Nephron progenitor cell (in vitro differentiated cells): ENCODE measurements at regions not wholly inside any gene's neighbourhood (a gene's known extent, or its start where the extent isn't known, plus 50 kb on each side); places are given as distances from the start of the nearest gene placed in this dataset.

ENCODE experiments used
- DNase-seq: peaks from one replicate; pipeline ENCODE4 v3.0.0; 2021
- H3K27ac Mint-ChIP-seq: 2 replicates; pipeline ENCODE4 v1.8.0; 2021; ENCODE audit warnings: mild to moderate bottlenecking, moderate library complexity, mixed read lengths
- H3K27me3 Mint-ChIP-seq: 2 replicates; pipeline ENCODE4 v1.8.0; 2021; ENCODE audit warnings: mild to moderate bottlenecking, low read depth, mixed read lengths; ENCODE audit not compliant: poor library complexity
- H3K36me3 Mint-ChIP-seq: 2 replicates; pipeline ENCODE4 v1.8.0; 2021; ENCODE audit warnings: low read depth, mixed read lengths
- H3K4me1 Mint-ChIP-seq: 2 replicates; pipeline ENCODE4 v1.8.0; 2021; ENCODE audit warnings: mixed read lengths
- H3K4me3 Mint-ChIP-seq: 2 replicates; pipeline ENCODE4 v1.8.0; 2021; ENCODE audit warnings: mild to moderate bottlenecking, moderate library complexity, mixed read lengths
- H3K9me3 Mint-ChIP-seq: 2 replicates; pipeline ENCODE4 v1.8.0; 2021; ENCODE audit warnings: mild to moderate bottlenecking, moderate library complexity, mixed read lengths
- CTCF ChIP-seq: fragments of 200-600 bp; sonication (generic); IDR thresholded peaks from 2 replicates; pipeline ENCODE4 v1.5.0; 2021; ENCODE audit warnings: antibody characterized with exemption

- Mint-ChIP-seq H3K4me1 (no peaks in the 10 kb centered on the region), H3K36me3 (no peaks in the 10 kb centered on the region), H3K4me3 (no peak overlapping the region), H3K27ac (no peak overlapping the region), H3K9me3 (peaks cover 3% of the 10 kb centered on the region), H3K27me3 (no peaks in the 10 kb centered on the region)
- TF ChIP-seq CTCF, result no peak
- no peak for DNase-seq
Measured at GRCh38 chr6:92147246-92147645, 1272.1 kb downstream of the EPHA7 start.

DNA sequence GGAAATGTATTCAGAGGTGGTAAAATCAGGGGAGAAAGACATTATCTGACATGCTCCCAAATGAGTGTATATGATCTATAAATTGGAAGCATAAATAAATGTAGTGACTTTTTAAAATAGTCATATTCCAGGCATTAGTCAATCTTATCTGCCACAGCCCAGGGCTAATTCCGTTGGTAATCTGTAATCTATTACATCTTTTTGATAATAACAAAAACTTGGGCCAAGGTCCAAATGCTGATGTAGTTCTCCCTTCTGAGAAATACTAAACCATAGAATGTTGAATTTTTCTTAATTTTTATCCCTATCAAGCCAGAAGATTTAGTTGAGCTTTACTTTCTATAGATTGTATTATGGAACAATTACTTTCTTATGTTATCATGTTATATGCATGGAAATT, 1279.8 kb downstream of the EPHA7 start:
- no peak overlapping the region for H3K4me3 Mint-ChIP-seq
- DNase-seq, result no peak
- H3K9me3 Mint-ChIP-seq, result no peaks in the 10 kb centered on the region
- no peaks in the 10 kb centered on the region for H3K27me3 Mint-ChIP-seq
- no peaks in the 10 kb centered on the region for H3K4me1 Mint-ChIP-seq
- TF ChIP-seq CTCF, result no peak
- H3K27ac Mint-ChIP-seq, result no peak overlapping the region
- no peaks in the 10 kb centered on the region for H3K36me3 Mint-ChIP-seq

DNA sequence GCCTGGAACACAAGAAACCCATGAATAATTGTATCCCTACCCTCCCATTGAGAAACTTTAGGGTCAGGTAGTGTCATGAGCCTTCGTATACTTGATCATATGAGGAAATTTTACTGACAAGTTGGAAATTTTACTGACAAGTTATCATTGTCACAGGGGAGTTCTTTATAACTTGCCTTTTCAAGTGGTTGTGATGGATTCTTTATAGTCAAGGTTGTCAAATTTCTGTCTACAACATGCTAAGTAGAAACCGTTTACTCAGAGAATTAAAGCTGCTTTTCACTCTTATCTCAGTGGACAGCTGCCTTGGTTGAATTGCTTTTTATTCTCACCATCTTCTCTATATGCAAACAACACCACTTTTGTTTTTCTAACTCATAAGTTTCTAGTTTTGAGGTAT, 1286.4 kb downstream of the EPHA7 start:
- H3K36me3 Mint-ChIP-seq, result no peaks in the 10 kb centered on the region
- no peaks in the 10 kb centered on the region for H3K4me1 Mint-ChIP-seq
- H3K4me3 Mint-ChIP-seq, result no peak overlapping the region
- TF ChIP-seq CTCF, result no peak
- no peaks in the 10 kb centered on the region for H3K9me3 Mint-ChIP-seq
- no peak overlapping the region for H3K27ac Mint-ChIP-seq
- H3K27me3 Mint-ChIP-seq, result peaks cover 3% of the 10 kb centered on the region
- DNase-seq, result no peak

DNA sequence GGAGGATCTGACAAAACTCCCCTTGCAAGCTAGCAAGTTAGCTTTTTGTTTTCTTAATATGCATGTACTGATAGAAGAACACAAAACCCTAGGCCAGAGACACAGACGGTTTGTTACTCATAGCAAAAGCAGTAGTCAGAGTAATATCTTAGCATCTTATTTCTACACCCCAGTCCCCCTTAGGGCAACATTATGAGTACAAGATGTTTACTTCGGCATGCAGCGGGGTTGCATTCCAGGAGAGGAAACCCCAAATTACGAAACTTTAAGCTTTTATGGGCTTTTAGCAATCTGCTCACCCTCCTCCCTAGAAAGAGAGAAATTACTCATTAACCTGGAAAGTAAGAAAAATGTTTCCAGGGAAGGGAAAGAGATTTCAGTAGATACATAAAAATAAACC, 1286.9 kb downstream of the EPHA7 start:
- no peak overlapping the region for H3K4me3 Mint-ChIP-seq
- no peaks in the 10 kb centered on the region for H3K4me1 Mint-ChIP-seq
- H3K9me3 Mint-ChIP-seq, result no peaks in the 10 kb centered on the region
- TF ChIP-seq CTCF, result no peak
- H3K36me3 Mint-ChIP-seq, result no peaks in the 10 kb centered on the region
- no peak overlapping the region for H3K27ac Mint-ChIP-seq
- H3K27me3 Mint-ChIP-seq, result peaks cover 3% of the 10 kb centered on the region
- no peak for DNase-seq

DNA sequence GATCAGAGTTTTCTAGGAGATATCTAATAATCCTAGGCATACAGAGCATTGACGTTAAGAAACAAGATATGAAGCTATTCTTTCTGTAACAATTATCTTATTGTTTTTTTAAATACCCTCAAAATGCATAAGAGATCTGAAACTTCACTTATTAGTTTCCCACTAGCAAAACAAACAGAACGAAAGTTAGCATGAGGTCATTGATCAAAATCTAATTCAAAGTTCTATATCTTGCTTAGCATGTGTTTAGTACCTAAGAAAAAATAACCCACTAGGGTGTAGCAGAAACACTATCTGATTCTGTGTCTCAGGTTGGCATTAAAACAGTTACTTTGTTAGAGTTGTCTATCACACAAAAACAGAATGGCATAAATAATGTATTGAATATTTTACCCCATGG, 1288.4 kb downstream of the EPHA7 start:
- no peak for TF ChIP-seq CTCF
- H3K27me3 Mint-ChIP-seq, result peaks cover 3% of the 10 kb centered on the region
- H3K9me3 Mint-ChIP-seq, result no peaks in the 10 kb centered on the region
- no peak overlapping the region for H3K4me3 Mint-ChIP-seq
- no peak overlapping the region for H3K27ac Mint-ChIP-seq
- H3K4me1 Mint-ChIP-seq, result peaks cover 9% of the 10 kb centered on the region
- no peaks in the 10 kb centered on the region for H3K36me3 Mint-ChIP-seq
- no peak for DNase-seq

GRCh38 chr6:92126983-92127382, 1292.4 kb downstream of the EPHA7 start:
- Mint-ChIP-seq H3K9me3 (no peaks in the 10 kb centered on the region), H3K27ac (no peak overlapping the region)

More at GRCh38 chr6:92126983-92127382, 1292.4 kb downstream of the EPHA7 start:
- no peak for TF ChIP-seq CTCF
- H3K4me1 Mint-ChIP-seq, result peaks cover 15% of the 10 kb centered on the region
- peaks cover 3% of the 10 kb centered on the region for H3K27me3 Mint-ChIP-seq
- H3K36me3 Mint-ChIP-seq, result no peaks in the 10 kb centered on the region
- H3K4me3 Mint-ChIP-seq, result no peak overlapping the region
- DNase-seq, result no peak
